Astrocyte (in vitro differentiated cells and primary cell): ENCODE measurements at regions not wholly inside any gene's neighbourhood (a gene's known extent, or its start where the extent isn't known, plus 50 kb on each side); places are given as distances from the start of the nearest gene placed in this dataset.

Source experiments
- DNase-seq: peaks from one replicate; pipeline ENCODE4 v3.0.0-alpha.2; 2010; ENCODE audit warnings: low read depth
- FAIRE-seq: peaks from 2 replicates; lab custom pipeline; 2011; peaks lifted over from hg19 to GRCh38; lab: Jason Lieb, UNC
- H2AFZ ChIP-seq: 2 replicates; pipeline ENCODE4 v1.6.0; 2012; ENCODE audit warnings: low read depth, low read length, inconsistent platforms
- H3K27ac ChIP-seq: 2 replicates; pipeline ENCODE4 v1.5.1; 2011; ENCODE audit warnings: low read depth, low read length, inconsistent platforms
- H3K27me3 ChIP-seq: 2 replicates; pipeline ENCODE4 v1.6.0; 2011; ENCODE audit warnings: low read length, inconsistent platforms; ENCODE audit not compliant: insufficient read depth
- H3K36me3 ChIP-seq: 2 replicates; pipeline ENCODE4 v1.5.1; 2011; ENCODE audit warnings: low read length, inconsistent platforms; ENCODE audit not compliant: insufficient read depth
- H3K4me1 ChIP-seq: 2 replicates; pipeline ENCODE4 v1.5.1; 2011; ENCODE audit warnings: low read length, inconsistent platforms; ENCODE audit not compliant: insufficient read depth
- H3K4me2 ChIP-seq: 2 replicates; pipeline ENCODE4 v1.6.0; 2012; ENCODE audit warnings: low read length, inconsistent platforms
- H3K4me3 ChIP-seq: 2 replicates; pipeline ENCODE4 v1.5.1; 2011; ENCODE audit warnings: low read depth, mild to moderate bottlenecking, low read length, inconsistent platforms; ENCODE audit not compliant: insufficient read depth
- H3K79me2 ChIP-seq: 2 replicates; pipeline ENCODE4 v1.6.0; 2012; ENCODE audit warnings: mild to moderate bottlenecking, low read length, inconsistent platforms; ENCODE audit not compliant: insufficient read depth
- H3K9ac ChIP-seq: 2 replicates; pipeline ENCODE4 v1.6.0; 2012; ENCODE audit warnings: mild to moderate bottlenecking, low read length, inconsistent platforms
- H3K9me3 ChIP-seq: 2 replicates; pipeline ENCODE4 v1.5.1; 2012; ENCODE audit warnings: low read depth, mild to moderate bottlenecking, low read length, inconsistent platforms; ENCODE audit not compliant: insufficient read depth
- H4K20me1 ChIP-seq: 2 replicates; pipeline ENCODE4 v1.6.0; 2012; ENCODE audit warnings: low read length, inconsistent platforms; ENCODE audit not compliant: insufficient read depth
- H3K27ac Mint-ChIP-seq: one replicate; pipeline ENCODE4 v1.8.0; 2021; ENCODE audit warnings: mild to moderate bottlenecking, mixed read lengths; ENCODE audit not compliant: unreplicated experiment
- H3K27me3 Mint-ChIP-seq: one replicate; pipeline ENCODE4 v1.8.0; 2021; ENCODE audit warnings: low read depth, mixed read lengths; ENCODE audit not compliant: unreplicated experiment
- H3K36me3 Mint-ChIP-seq: one replicate; pipeline ENCODE4 v1.8.0; 2021; ENCODE audit warnings: low read depth, mixed read lengths; ENCODE audit not compliant: unreplicated experiment
- H3K4me1 Mint-ChIP-seq: one replicate; pipeline ENCODE4 v1.8.0; 2021; ENCODE audit warnings: low read depth, mixed read lengths; ENCODE audit not compliant: unreplicated experiment
- H3K4me3 Mint-ChIP-seq: one replicate; pipeline ENCODE4 v1.8.0; 2021; ENCODE audit warnings: mild to moderate bottlenecking, moderate library complexity, mixed read lengths; ENCODE audit not compliant: unreplicated experiment
- H3K9me3 Mint-ChIP-seq: one replicate; pipeline ENCODE4 v1.8.0; 2021; ENCODE audit warnings: mild to moderate bottlenecking, mixed read lengths; ENCODE audit not compliant: unreplicated experiment
- EZH2 ChIP-seq: IDR thresholded peaks from 2 replicates; pipeline ENCODE4 v1.6.1; 2012; ENCODE audit warnings: mild to moderate bottlenecking, low read length, inconsistent platforms; ENCODE audit not compliant: insufficient read depth
- TF ChIP-seq, protein P1 (sequence below): IDR thresholded peaks from 2 replicates; pipeline ENCODE4 v1.5.1; 2011; ENCODE audit warnings: low read depth, mild to moderate bottlenecking, inconsistent platforms, low read length, moderate library complexity; ENCODE audit not compliant: insufficient read depth

- Histone ChIP-seq H3K4me3 (no peak overlapping the region), H3K79me2 (no peaks in the 10 kb centered on the region), H3K9ac (no peak overlapping the region), H3K4me1 (no peaks in the 10 kb centered on the region), H3K4me2 (no peak overlapping the region), H3K27me3 (no peaks in the 10 kb centered on the region), H3K27ac (no peak overlapping the region), H3K36me3 (no peaks in the 10 kb centered on the region), H4K20me1 (no peaks in the 10 kb centered on the region), H3K9me3 (no peaks in the 10 kb centered on the region), H2AFZ (no peak overlapping the region)
- no peaks in the 10 kb centered on the region for H3K36me3 Mint-ChIP-seq
- TF ChIP-seq EZH2: no peak
- TF ChIP-seq, protein P1, sequence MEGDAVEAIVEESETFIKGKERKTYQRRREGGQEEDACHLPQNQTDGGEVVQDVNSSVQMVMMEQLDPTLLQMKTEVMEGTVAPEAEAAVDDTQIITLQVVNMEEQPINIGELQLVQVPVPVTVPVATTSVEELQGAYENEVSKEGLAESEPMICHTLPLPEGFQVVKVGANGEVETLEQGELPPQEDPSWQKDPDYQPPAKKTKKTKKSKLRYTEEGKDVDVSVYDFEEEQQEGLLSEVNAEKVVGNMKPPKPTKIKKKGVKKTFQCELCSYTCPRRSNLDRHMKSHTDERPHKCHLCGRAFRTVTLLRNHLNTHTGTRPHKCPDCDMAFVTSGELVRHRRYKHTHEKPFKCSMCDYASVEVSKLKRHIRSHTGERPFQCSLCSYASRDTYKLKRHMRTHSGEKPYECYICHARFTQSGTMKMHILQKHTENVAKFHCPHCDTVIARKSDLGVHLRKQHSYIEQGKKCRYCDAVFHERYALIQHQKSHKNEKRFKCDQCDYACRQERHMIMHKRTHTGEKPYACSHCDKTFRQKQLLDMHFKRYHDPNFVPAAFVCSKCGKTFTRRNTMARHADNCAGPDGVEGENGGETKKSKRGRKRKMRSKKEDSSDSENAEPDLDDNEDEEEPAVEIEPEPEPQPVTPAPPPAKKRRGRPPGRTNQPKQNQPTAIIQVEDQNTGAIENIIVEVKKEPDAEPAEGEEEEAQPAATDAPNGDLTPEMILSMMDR: no peak
- no peak overlapping the region for H3K4me3 Mint-ChIP-seq
- H3K27me3 Mint-ChIP-seq: no peaks in the 10 kb centered on the region
- no peak overlapping the region for H3K27ac Mint-ChIP-seq
- no peaks in the 10 kb centered on the region for H3K4me1 Mint-ChIP-seq
- H3K9me3 Mint-ChIP-seq: no peaks in the 10 kb centered on the region
- FAIRE-seq (peak; percentile 86), DNase-seq (no peak)
These were observed 100.6 kb upstream of the GPM6B start for GRCh38 chrX:13917507-13917906.

- H3K4me3 ChIP-seq: no peak overlapping the region
- no peaks in the 10 kb centered on the region for H3K4me1 Mint-ChIP-seq
- peak overlapping the region; percentile 41 for H3K4me2 ChIP-seq
- no peaks in the 10 kb centered on the region for H3K9me3 Mint-ChIP-seq
- H3K9me3 ChIP-seq: no peaks in the 10 kb centered on the region
- no peaks in the 10 kb centered on the region for H3K4me1 ChIP-seq
- no peaks in the 10 kb centered on the region for H4K20me1 ChIP-seq
- no peak overlapping the region for H2AFZ ChIP-seq
- no peaks in the 10 kb centered on the region for H3K27me3 Mint-ChIP-seq
- H3K27ac Mint-ChIP-seq: no peak overlapping the region
- no peak overlapping the region for H3K9ac ChIP-seq
- no peaks in the 10 kb centered on the region for H3K36me3 Mint-ChIP-seq
- no peaks in the 10 kb centered on the region for H3K36me3 ChIP-seq
- no peaks in the 10 kb centered on the region for H3K27me3 ChIP-seq
- FAIRE-seq: peak; percentile 71
- no peaks in the 10 kb centered on the region for H3K79me2 ChIP-seq
- H3K27ac ChIP-seq: no peak overlapping the region
- TF ChIP-seq EZH2: no peak
- H3K4me3 Mint-ChIP-seq: no peak overlapping the region
- DNase-seq: peak; percentile 34
These were observed 94.7 kb upstream of the GPM6B start for GRCh38 chrX:13911586-13911985.

DNA sequence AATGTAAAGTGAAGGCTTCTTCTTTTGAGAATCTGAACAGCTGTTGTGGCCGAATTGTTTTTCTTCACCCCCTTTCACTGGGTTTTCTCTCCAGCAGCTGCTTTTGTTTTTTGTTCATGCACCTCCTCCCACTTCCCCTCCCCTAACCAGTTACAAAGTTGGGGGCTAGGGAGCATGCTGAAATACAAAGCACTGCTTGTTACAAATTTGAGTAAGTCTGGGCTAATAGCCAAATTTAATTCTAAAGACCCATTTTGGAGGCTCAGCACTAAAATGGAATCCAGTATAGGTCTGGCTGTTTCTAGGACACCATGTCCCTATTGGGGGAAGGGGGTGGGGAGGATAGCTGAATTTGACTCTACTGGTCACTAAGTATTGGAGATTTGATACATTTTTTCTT, 89.2 kb upstream of the GPM6B start:
- Histone ChIP-seq H3K27ac (no peak overlapping the region), H3K4me3 (no peak overlapping the region), H2AFZ (no peak overlapping the region), H4K20me1 (no peaks in the 10 kb centered on the region), H3K9me3 (no peaks in the 10 kb centered on the region), H3K79me2 (no peaks in the 10 kb centered on the region), H3K9ac (no peak overlapping the region), H3K4me1 (peaks cover 5% of the 10 kb centered on the region), H3K4me2 (no peak overlapping the region), H3K27me3 (no peaks in the 10 kb centered on the region), H3K36me3 (no peaks in the 10 kb centered on the region)
- DNase-seq (no peak), FAIRE-seq (no peak)
- no peaks in the 10 kb centered on the region for H3K36me3 Mint-ChIP-seq
- peaks cover 5% of the 10 kb centered on the region for H3K4me1 Mint-ChIP-seq
- no peak overlapping the region for H3K4me3 Mint-ChIP-seq
- no peak overlapping the region for H3K27ac Mint-ChIP-seq
- no peaks in the 10 kb centered on the region for H3K27me3 Mint-ChIP-seq
- H3K9me3 Mint-ChIP-seq: no peaks in the 10 kb centered on the region
- no peak for TF ChIP-seq EZH2
- TF ChIP-seq, protein P1: no peak
